Suppressor macrophage treated with lipopolysaccharide for 1 hour (primary cell): ENCODE measurements at regions not wholly inside any gene's neighbourhood (a gene's known extent, or its start where the extent isn't known, plus 50 kb on each side); places are given as distances from the start of the nearest gene placed in this dataset.

Experiments
- DNase-seq, 3 donors: peaks; one replicate each; pipeline ENCODE4 v3.0.0-alpha.2; 2020 to 2022

DNA sequence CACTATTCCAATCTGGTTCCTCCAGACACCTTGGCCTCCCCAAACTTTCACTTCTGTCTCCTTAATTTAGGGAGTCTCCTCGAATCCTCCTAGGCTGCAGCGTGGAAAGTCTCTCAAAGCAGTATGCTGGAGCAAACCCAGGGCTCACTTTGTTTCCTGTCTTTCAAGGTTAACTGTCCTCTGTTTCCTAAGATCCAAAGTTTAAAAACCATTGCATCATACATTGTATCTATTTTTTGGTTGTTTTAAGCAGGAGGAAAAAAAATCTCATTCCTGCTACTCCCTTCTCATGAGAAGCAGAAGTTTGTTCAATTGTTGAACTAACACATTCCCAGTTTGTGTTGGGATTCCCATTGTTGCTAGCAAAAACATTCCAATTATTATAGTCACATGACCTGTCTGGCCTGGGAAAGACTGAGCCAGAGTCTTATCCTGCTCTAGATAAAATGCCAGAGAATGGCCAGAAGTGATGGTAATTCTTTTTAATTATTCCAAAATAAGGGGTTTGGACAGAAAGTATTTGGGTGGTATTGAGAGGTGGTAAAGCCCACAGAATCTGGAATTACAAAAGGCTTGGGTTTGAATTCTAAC, 67.3 kb downstream of the HSPB8 start:
- DNase-seq: no peak

DNA sequence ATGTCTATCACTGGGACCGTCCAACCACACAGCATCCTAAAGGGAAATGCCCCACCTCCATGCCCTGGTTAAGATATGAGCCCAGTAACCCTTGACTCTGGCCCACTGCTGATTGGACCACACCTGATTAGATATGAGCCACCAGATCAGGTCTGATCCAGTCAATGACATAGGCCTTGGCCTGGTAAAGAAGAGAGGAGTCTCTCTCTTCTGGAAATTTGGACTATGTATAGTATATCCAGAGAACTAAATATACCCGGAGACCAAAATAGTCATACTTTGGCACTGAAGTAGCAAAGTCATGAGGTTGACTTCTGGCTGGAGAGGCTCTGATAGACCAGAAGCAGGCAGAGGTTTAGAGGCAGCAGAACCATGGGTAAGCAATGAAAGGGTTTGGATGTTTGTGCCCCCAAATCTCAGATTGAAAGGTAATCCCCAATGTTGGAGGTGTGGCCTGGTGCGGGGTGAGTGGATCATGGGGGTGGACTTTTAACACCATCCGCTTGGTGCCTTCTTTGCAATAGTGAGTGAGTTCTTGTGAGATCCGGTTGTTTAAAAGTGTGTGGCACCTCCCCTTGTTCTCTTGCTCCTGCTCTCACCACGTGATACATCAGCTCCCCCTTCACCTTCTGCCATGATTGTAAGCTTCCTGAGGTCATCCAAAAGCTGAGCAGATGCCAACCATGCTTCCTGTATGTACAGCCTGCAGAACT, 68.4 kb downstream of the HSPB8 start:
- DNase-seq: no peak

DNA sequence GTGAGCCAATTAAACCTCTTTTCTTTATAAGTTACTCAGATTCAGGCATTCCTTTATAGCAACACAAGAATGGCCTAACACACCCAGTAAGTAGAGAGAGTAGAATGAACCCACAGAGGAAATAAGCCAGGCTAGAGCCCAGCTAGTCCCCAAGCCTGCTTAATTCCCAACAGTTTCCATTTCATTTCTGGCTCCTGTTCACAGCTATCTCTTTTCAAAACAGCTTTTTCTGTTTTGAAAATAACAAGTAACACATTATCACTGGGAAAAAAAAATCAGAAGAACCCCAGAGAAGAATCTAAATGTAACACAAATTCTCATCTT, 69.0 kb downstream of the HSPB8 start:
- DNase-seq: no peak

DNA sequence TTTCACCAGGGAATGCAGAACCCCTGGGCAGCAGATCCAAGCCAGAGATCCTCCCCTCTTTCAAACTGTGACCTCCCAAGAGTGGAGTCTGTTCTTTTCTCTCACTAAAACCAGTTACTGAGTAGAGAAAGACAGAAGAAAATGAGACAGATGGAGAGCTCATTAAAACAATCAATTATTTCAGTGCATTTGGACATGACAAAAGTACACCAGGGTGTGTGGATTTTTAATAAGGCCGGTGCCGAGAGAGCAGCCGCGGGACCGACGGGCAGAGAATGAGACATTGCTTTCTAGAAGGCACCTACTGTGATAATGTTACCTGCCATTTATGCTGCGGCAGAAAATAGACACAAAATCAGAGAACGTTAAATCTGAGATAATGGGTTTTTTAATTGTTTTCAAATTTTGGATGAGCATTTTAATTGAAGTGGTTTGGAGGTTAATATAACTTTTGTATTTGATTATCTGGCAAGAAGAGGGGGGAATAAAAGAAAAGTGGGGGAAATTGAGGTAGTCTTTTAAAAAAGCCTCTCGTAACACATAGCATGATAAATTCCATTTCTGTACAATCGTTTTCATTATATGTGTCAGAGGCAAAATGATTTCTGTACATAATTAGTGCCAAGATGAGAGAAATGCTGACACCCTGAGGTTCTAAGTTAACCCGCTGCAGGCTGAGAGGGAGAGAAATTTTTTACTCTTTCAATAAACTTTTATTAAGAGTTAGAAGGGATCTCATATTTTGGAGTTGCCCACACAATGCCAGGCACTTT, 70.8 kb downstream of the HSPB8 start:
- DNase-seq: no peak

- no peak for DNase-seq
Measured at GRCh38 chr12:119255314-119255713, 76.6 kb downstream of the HSPB8 start.

DNA sequence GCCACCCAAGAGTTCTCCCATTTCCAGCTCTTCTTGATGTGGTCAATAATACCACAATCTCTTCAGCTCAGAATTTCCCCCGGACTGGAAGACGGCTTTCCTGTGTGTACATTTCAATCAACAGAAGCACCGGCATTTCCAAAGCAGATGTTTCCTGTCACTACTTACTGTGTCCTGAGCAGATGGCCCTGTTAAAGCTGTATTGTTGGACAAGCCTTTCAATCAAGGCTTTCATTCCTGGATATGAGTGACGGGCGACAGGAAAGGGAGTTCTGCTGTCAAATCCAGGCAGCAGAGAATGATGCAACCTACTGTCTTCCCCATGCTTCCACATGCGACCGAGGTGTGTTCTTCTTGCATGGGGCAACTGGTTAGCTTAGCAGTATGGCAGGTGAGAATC, 76.4 kb upstream of the CCDC60 start:
- DNase-seq: no peak

DNA sequence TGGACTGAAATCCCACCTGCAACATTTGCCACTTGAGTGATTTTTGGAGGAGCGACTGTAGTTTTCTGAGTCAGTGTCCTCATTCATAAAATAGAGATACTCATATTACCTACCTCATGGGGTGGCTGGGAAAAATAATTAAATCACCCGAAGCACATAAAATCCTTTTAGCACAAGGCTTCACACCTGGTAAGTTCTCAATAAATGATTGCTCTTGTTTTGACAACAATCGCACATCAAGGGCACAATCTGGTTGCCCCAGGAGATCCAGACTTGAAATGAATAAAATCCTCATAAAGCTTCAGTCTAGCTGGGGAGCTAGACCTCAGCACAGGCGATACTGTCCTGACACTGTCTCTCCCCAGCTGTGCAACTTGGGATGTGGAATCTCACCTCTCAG, 76.0 kb upstream of the CCDC60 start:
- no peak for DNase-seq

GRCh38 chr12:119259484-119259883, 75.0 kb upstream of the CCDC60 start:
- peak; percentile 38 to 60 (median 39) for DNase-seq

GRCh38 chr12:119262388-119262787, 72.1 kb upstream of the CCDC60 start:
- DNase-seq: no peak

GRCh38 chr12:119263466-119263865, 71.1 kb upstream of the CCDC60 start:
- DNase-seq: no peak

- DNase-seq: no peak
Measured at GRCh38 chr12:119266963-119267362, 67.6 kb upstream of the CCDC60 start.

DNA sequence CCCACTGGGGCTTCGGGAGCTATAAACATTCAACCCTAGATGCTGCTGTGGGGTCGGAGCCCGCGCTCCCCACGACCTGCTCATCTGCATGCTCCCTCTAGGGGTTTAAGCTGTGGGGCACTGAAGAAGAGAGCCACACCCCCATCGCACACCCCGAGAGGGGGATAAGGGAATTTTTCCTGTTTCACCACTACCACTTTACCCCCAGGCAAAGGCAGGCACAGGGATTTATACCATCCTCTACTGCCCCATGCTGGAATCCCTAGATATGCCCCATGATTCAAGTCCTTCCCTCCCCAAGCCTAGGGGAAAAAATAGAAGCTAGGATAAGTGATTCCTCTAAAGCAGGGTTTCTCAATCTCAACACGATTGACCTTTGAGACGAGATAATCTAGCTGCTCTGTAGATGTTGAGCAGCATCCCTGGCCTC, 59.9 kb upstream of the CCDC60 start:
- DNase-seq: no peak

DNA sequence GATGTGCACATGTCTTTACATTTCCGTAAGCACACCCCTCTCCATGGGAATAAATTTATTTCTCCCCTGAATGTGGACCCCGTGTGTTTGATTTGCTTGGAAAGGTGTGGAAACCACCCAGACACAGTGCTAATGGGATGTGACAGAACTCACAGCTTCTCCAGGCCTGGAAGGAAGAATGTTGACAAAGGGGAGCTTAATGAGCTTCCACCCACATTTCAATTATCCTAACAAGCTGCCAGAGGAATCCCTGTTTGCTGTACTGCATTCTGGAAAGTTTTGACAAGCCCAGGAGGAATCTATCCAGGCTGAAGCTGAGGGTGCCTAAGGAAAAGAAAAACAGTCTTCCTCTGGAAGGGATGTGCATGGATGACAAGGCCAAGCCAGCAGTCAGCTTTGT, 51.2 kb upstream of the CCDC60 start:
- DNase-seq: no peak
